ENCODE measurements at regions not wholly inside any gene's neighbourhood (a gene's known extent, or its start where the extent isn't known, plus 50 kb on each side); places are given as distances from the start of the nearest gene placed in this dataset.

GRCh38 chr18:8895341-8895740, 190.0 kb downstream of the MTCL1 start:
- TF ChIP-seq CBX3 (IDR thresholded peaks at IDR 0.05; ENCODE audit: low read depth): no peak
- H3K79me2 ChIP-seq (ENCODE audit: insufficient read depth, low read length): no peaks in the 10 kb centered on the region
- H3K36me3 ChIP-seq (ENCODE audit: control insufficient read depth in 1 of 2, insufficient read depth in 2 of 2, low read length in 2 of 2): no peaks in the 10 kb centered on the region
- no peak overlapping the region for H2AFZ ChIP-seq (ENCODE audit: low read depth, low read length, poor library complexity, severe bottlenecking)
- peaks cover 14 to 21% of the 10 kb centered on the region in 2 experiments for H3K4me1 ChIP-seq (ENCODE audit: control insufficient read depth in 1 of 2, insufficient read depth in 2 of 2, low read length in 2 of 2)
- H3K9me2 ChIP-seq (ENCODE audit: insufficient read depth): no peaks in the 10 kb centered on the region
- ChIA-PET CTCF (no interaction called here), RAD21 (ENCODE audit: low non-redundant PET in 1 of 2, low total read pairs in 2 of 2, uncharacterized antibody in 2 of 2, unreplicated experiment in 2 of 2) (no interaction called here), POLR2A (no interaction called here)
- no peak overlapping the region for H3K4me3 ChIP-seq (replicated peaks in 1 of 2; ENCODE audit: low read depth in 1 of 2, low read length in 2 of 2)
- no peak overlapping the region for H3K27ac ChIP-seq (ENCODE audit: low read depth, low read length)
- no peak overlapping the region for H3K9ac ChIP-seq (ENCODE audit: low read length)
- H3K4me2 ChIP-seq (ENCODE audit: low read length): no peak overlapping the region
- ATAC-seq: no peak
- intact Hi-C loops (cut with micrococcal nuclease): no loop called here
- H3K27me3 ChIP-seq (ENCODE audit: insufficient read depth, low read length): no peaks in the 10 kb centered on the region
- no peak for DNase-seq (ENCODE audit: low read depth, low spot score)
- H3K9me3 ChIP-seq (ENCODE audit: control insufficient read depth in 1 of 2, insufficient read depth in 1 of 2, low read depth in 1 of 2, low read length in 2 of 2): no peaks in the 10 kb centered on the region
- no peaks in the 10 kb centered on the region for H4K20me1 ChIP-seq (ENCODE audit: insufficient read depth)
- BruUV-seq (replicated peaks): no TSS peak

GRCh38 chr18:8895987-8896619, 190.7 kb downstream of the MTCL1 start:
- Histone ChIP-seq H2AFZ (ENCODE audit: low read depth, low read length, poor library complexity, severe bottlenecking) (no peak overlapping the region), H4K20me1 (ENCODE audit: insufficient read depth) (no peaks in the 10 kb centered on the region), H3K4me2 (ENCODE audit: low read length) (no peak overlapping the region), H3K9ac (ENCODE audit: low read length) (no peak overlapping the region), H3K4me1 (ENCODE audit: control insufficient read depth in 1 of 2, insufficient read depth in 2 of 2, low read length in 2 of 2) (peaks cover 8 to 15% of the 10 kb centered on the region in 2 experiments), H3K27ac (ENCODE audit: low read depth, low read length) (no peak overlapping the region), H3K27me3 (ENCODE audit: insufficient read depth, low read length) (no peaks in the 10 kb centered on the region), H3K4me3 (replicated peaks in 1 of 2; ENCODE audit: low read depth in 1 of 2, low read length in 2 of 2) (no peak overlapping the region), H3K9me2 (ENCODE audit: insufficient read depth) (no peaks in the 10 kb centered on the region), H3K36me3 (ENCODE audit: control insufficient read depth in 1 of 2, insufficient read depth in 2 of 2, low read length in 2 of 2) (no peaks in the 10 kb centered on the region), H3K9me3 (ENCODE audit: control insufficient read depth in 1 of 2, insufficient read depth in 1 of 2, low read depth in 1 of 2, low read length in 2 of 2) (no peaks in the 10 kb centered on the region), H3K79me2 (ENCODE audit: insufficient read depth, low read length) (no peaks in the 10 kb centered on the region)
- ATAC-seq: no peak
- DNase-seq (ENCODE audit: low read depth, low spot score): no peak
- intact Hi-C loops (cut with micrococcal nuclease): no loop called here
- TF ChIP-seq JUND (IDR thresholded peaks at IDR 0.05) (no peak), CTCF (IDR thresholded peaks at IDR 0.05 in 2 of 3, conservative IDR thresholded peaks at IDR 0.05 in 1 of 3; ENCODE audit: borderline replicate concordance in 1 of 3, insufficient read depth in 1 of 3, low read depth in 2 of 3, low read length in 2 of 3) (0 out of 6 replicates have a peak, but pooled peaks of 1 of the 3 experiments have one; percentile 14)
- BruUV-seq (replicated peaks): no TSS peak
- RAD21 ChIA-PET (ENCODE audit: low non-redundant PET in 1 of 2, low total read pairs in 2 of 2, uncharacterized antibody in 2 of 2, unreplicated experiment in 2 of 2): no interaction called here
- CTCF ChIA-PET: no interaction called here
- POLR2A ChIA-PET: no interaction called here

All from HCT116 (cell line).